HG02870 (cell line): ENCODE measurements at regions not wholly inside any gene's neighbourhood (a gene's known extent, or its start where the extent isn't known, plus 50 kb on each side); places are given as distances from the start of the nearest gene placed in this dataset.

Experiments
- ATAC-seq: cut with Tn5 transposase; IDR thresholded peaks from one replicate; pipeline ENCODE4 v1.9.1; 2021; ENCODE audit warnings: mild to moderate bottlenecking, moderate library complexity; ENCODE audit not compliant: unreplicated experiment

- ATAC-seq = no peak
These were observed 132.2 kb upstream of the CXCR4 start for GRCh38 chr2:136250131-136250530.

- ATAC-seq = no peak
These were observed 131.0 kb upstream of the CXCR4 start for GRCh38 chr2:136248907-136249306.

GRCh38 chr2:136248242-136248641 is 130.3 kb upstream of the CXCR4 start:
- ATAC-seq = no peak

- ATAC-seq = no peak
These were observed 129.4 kb upstream of the CXCR4 start for GRCh38 chr2:136247204-136247950.

GRCh38 chr2:136246086-136246669 is 128.2 kb upstream of the CXCR4 start:
- peak; percentile 52 for ATAC-seq

- ATAC-seq = no peak
These were observed 127.3 kb upstream of the CXCR4 start for GRCh38 chr2:136245211-136245610.

- no peak for ATAC-seq
These were observed 126.6 kb upstream of the CXCR4 start for GRCh38 chr2:136244536-136244885.

GRCh38 chr2:136243638-136244535 is 125.9 kb upstream of the CXCR4 start:
- ATAC-seq = no peak

GRCh38 chr2:136242687-136243277 is 124.8 kb upstream of the CXCR4 start:
- ATAC-seq = no peak

- no peak for ATAC-seq
These were observed 124.2 kb upstream of the CXCR4 start for GRCh38 chr2:136242100-136242499.

- ATAC-seq = no peak
These were observed 121.2 kb upstream of the CXCR4 start for GRCh38 chr2:136239079-136239685.

GRCh38 chr2:136238286-136239078 is 120.5 kb upstream of the CXCR4 start:
- ATAC-seq = peak; percentile 78

- ATAC-seq = no peak
These were observed 118.1 kb upstream of the CXCR4 start for GRCh38 chr2:136236019-136236418.

- no peak for ATAC-seq
These were observed 117.6 kb upstream of the CXCR4 start for GRCh38 chr2:136235546-136235945.

- no peak for ATAC-seq
These were observed 116.3 kb upstream of the CXCR4 start for GRCh38 chr2:136234261-136234660.

- no peak for ATAC-seq
These were observed 115.3 kb upstream of the CXCR4 start for GRCh38 chr2:136233298-136233697.

GRCh38 chr2:136232456-136233172 is 114.7 kb upstream of the CXCR4 start:
- no peak for ATAC-seq

- ATAC-seq = no peak
These were observed 112.5 kb upstream of the CXCR4 start for GRCh38 chr2:136230464-136230863.

GRCh38 chr2:136226903-136227302 is 109.0 kb upstream of the CXCR4 start:
- ATAC-seq = no peak
